ENCODE measurements at regions not wholly inside any gene's neighbourhood (a gene's known extent, or its start where the extent isn't known, plus 50 kb on each side); places are given as distances from the start of the nearest gene placed in this dataset.

- TF ChIP-seq CTCF (IDR thresholded peaks at IDR 0.05; ENCODE audit: insufficient read depth, low read depth, low read length) (no peak), EZH2 (IDR thresholded peaks at IDR 0.05; ENCODE audit: insufficient read depth, low read length) (no peak)
Measured at GRCh38 chr2:136482966-136483365, 282.4 kb upstream of the THSD7B start.
